ENCODE measurements at regions not wholly inside any gene's neighbourhood (a gene's known extent, or its start where the extent isn't known, plus 50 kb on each side); places are given as distances from the start of the nearest gene placed in this dataset.
A peak's percentile ranks its signal among the peaks of the same experiment; 100 is the strongest.

GRCh38 chr12:58533652-58534051 lies 386.7 kb downstream of the LRIG3 start:
- Histone ChIP-seq H4K20me1 (ENCODE audit: insufficient read depth, low read length) (no peaks in the 10 kb centered on the region), H2BK20ac (ENCODE audit: low read depth, low read length) (peak overlapping the region; percentile 48), H3K4me1 (ENCODE audit: control insufficient read depth, insufficient read depth, low read length) (peaks cover 9% of the 10 kb centered on the region), H3K4me2 (ENCODE audit: low read depth, low read length) (no peak overlapping the region), H3K9me1 (ENCODE audit: insufficient read depth, low read length) (0 out of 2 replicates have a peak, but pooled peaks cover 4% of the 10 kb centered on the region), H2BK15ac (ENCODE audit: low read depth, low read length) (peak overlapping the region; percentile 81; the same call in 2 of the 3 replicates), H3K27me3 (ENCODE audit: control insufficient read depth, insufficient read depth, low read length) (no peaks in the 10 kb centered on the region), H3K4ac (ENCODE audit: low read depth, low read length) (no peak overlapping the region), H2AK5ac (ENCODE audit: low read depth, low read length) (peak overlapping the region; percentile 30; the same call in 1 of the 2 replicates), H3K36me3 (ENCODE audit: control insufficient read depth, insufficient read depth, low read length) (no peaks in the 10 kb centered on the region), H3K18ac (ENCODE audit: low read depth, low read length) (peak overlapping the region; percentile 58; the same call in 1 of the 2 replicates), H2AFZ (replicated peaks; ENCODE audit: low read length, poor library complexity) (no peak overlapping the region), H3K4me3 (ENCODE audit: insufficient read depth, low read depth, low read length) (no peak overlapping the region), H3K56ac (ENCODE audit: extremely low read depth, insufficient read depth, low read length) (no peak overlapping the region), H3K14ac (replicated peaks; ENCODE audit: low read depth, low read length) (no peak overlapping the region), H4K91ac (ENCODE audit: insufficient read depth, low read depth, low read length) (peak overlapping the region; percentile 57; the same call in 1 of the 2 replicates), H3K27ac (ENCODE audit: insufficient read depth, low read length) (no peak overlapping the region), H2AK9ac (replicated peaks; ENCODE audit: low read depth, low read length, poor library complexity) (no peak overlapping the region), H2BK5ac (ENCODE audit: low read depth, low read length, poor library complexity, severe bottlenecking) (no peak overlapping the region), H4K5ac (ENCODE audit: low read depth, low read length) (0 out of 2 replicates have a peak overlapping the region, but pooled peaks have one; percentile 48), H3K9me3 (ENCODE audit: control insufficient read depth, insufficient read depth, low read length) (no peaks in the 10 kb centered on the region), H2BK120ac (ENCODE audit: low read depth, low read length) (peak overlapping the region; percentile 41), H3K79me1 (ENCODE audit: low read depth in 1 of 2, low read length in 2 of 2) (no peaks in the 10 kb centered on the region), H3K23ac (ENCODE audit: low read depth, low read length) (no peak overlapping the region), H4K8ac (ENCODE audit: low read depth in 2 of 2, low read length in 2 of 2) (peak overlapping the region; percentile 11 to 22; a peak in 1 of 4 replicates), H3K9ac (ENCODE audit: low read depth, low read length) (no peak overlapping the region)
- in situ Hi-C loops (cut with MboI; ENCODE audit: low sequenced_read_pairs) (loop anchor here (10.0 kb wide), 2 partner anchors 169 to 621 kb away; no protein-coding TSS in a partner anchor), intact Hi-C loops (cut with micrococcal nuclease) (no loop called here), dilution Hi-C loops (cut with HindIII; ENCODE audit: low sequenced_read_pairs, unreplicated experiment) (no loop called here)
- CTCF ChIA-PET, result no interaction called here
- WGBS, 2 experiments (ENCODE audit: extremely low coverage in 2 of 2, insufficient read length in 1 of 2), result no CpG with 5 or more reads among the region's 1 CpG
- DNase-seq (no peak), ATAC-seq (ENCODE audit: low read depth) (no peak)
- no peak for TF ChIP-seq CTCF (conservative IDR thresholded peaks at IDR 0.05; ENCODE audit: low read depth, low read length)
- no peak for TF ChIP-seq CHD1 (IDR thresholded peaks at IDR 0.05; ENCODE audit: low read depth, low read length)
- no peak for TF ChIP-seq FOS (IDR thresholded peaks at IDR 0.05; ENCODE audit: low read depth, low read length)
- TF ChIP-seq MXI1 (IDR thresholded peaks at IDR 0.05; ENCODE audit: borderline replicate concordance, low read depth, low read length), result no peak
- TF ChIP-seq RFX5 (IDR thresholded peaks at IDR 0.05; ENCODE audit: low read depth, low read length), result no peak
- TF ChIP-seq NFE2L2 (IDR thresholded peaks at IDR 0.05; ENCODE audit: low read depth, low read length), result no peak
- TF ChIP-seq, protein P1, sequence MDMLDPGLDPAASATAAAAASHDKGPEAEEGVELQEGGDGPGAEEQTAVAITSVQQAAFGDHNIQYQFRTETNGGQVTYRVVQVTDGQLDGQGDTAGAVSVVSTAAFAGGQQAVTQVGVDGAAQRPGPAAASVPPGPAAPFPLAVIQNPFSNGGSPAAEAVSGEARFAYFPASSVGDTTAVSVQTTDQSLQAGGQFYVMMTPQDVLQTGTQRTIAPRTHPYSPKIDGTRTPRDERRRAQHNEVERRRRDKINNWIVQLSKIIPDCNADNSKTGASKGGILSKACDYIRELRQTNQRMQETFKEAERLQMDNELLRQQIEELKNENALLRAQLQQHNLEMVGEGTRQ (IDR thresholded peaks at IDR 0.05; ENCODE audit: low read depth, low read length), result no peak
- no peak for TF ChIP-seq CEBPB (IDR thresholded peaks at IDR 0.05; ENCODE audit: low read depth, low read length)
- TF ChIP-seq MAFK (IDR thresholded peaks at IDR 0.05; ENCODE audit: low read depth, low read length), result no peak
- no peak for TF ChIP-seq RAD21 (IDR thresholded peaks at IDR 0.05; ENCODE audit: low read length)
- no peak for TF ChIP-seq RCOR1 (IDR thresholded peaks at IDR 0.05; ENCODE audit: insufficient replicate concordance, low read length)
- POLR2A ChIA-PET (ENCODE audit: unreplicated experiment), result no interaction called here
- no TSS peak for BruUV-seq (replicated peaks)
